Uterus (tissue), 2 donors: ENCODE measurements at regions not wholly inside any gene's neighbourhood (a gene's known extent, or its start where the extent isn't known, plus 50 kb on each side); places are given as distances from the start of the nearest gene placed in this dataset.

Experiments
- POLR2A ChIP-seq, 2 donors: fragments of 450-650 bp; IDR thresholded peaks; one replicate each; pipeline ENCODE4 v1.6.1; 2016; ENCODE audit warnings: antibody characterized with exemption in 2 of 2, mild to moderate bottlenecking in 1 of 2, moderate library complexity in 1 of 2
- TF ChIP-seq, protein P1 (sequence below), 4 experiments: fragments of 200-600 bp in 2 of 4; fragments of 450-650 bp in 2 of 4; sonication (generic) in 2 of 4; IDR thresholded peaks; one replicate each; pipeline ENCODE4 v1.5.1; 2016 to 2019; ENCODE audit warnings: antibody characterized with exemption in 4 of 4, mild to moderate bottlenecking in 2 of 4, moderate library complexity in 1 of 4

DNA sequence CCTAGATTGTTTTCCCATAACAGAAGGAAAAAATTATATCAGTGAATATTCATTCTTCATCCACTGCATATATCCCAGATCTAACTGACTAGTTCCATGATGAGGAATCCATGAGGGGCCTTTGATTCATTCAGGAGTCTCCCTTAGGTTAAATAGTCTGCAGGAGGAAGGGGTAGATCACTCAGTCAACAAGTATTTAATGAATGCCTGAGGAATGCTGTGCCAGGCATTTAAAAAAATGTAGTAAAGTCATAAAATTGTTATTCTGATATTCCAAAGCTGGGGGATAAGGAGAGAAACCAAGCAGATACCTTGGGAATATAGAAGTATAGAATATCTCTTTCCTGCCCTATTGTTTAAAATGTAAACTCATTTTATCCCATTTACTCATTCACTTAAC, 216.2 kb upstream of the CAND1 start:
- TF ChIP-seq, protein P1, sequence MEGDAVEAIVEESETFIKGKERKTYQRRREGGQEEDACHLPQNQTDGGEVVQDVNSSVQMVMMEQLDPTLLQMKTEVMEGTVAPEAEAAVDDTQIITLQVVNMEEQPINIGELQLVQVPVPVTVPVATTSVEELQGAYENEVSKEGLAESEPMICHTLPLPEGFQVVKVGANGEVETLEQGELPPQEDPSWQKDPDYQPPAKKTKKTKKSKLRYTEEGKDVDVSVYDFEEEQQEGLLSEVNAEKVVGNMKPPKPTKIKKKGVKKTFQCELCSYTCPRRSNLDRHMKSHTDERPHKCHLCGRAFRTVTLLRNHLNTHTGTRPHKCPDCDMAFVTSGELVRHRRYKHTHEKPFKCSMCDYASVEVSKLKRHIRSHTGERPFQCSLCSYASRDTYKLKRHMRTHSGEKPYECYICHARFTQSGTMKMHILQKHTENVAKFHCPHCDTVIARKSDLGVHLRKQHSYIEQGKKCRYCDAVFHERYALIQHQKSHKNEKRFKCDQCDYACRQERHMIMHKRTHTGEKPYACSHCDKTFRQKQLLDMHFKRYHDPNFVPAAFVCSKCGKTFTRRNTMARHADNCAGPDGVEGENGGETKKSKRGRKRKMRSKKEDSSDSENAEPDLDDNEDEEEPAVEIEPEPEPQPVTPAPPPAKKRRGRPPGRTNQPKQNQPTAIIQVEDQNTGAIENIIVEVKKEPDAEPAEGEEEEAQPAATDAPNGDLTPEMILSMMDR (IDR thresholded peaks at IDR 0.05), result no peak
- no peak for TF ChIP-seq POLR2A (IDR thresholded peaks at IDR 0.05)
